IMR-90 (cell line): ENCODE measurements at regions not wholly inside any gene's neighbourhood (a gene's known extent, or its start where the extent isn't known, plus 50 kb on each side); places are given as distances from the start of the nearest gene placed in this dataset.
A peak's percentile ranks its signal among the peaks of the same experiment; 100 is the strongest.

ENCODE experiments used
- ATAC-seq: fragments of 200-7000 bp; cut with Tn5 transposase; 2 replicates; pipeline ENCODE4 v1.9.1; 2020; ENCODE audit warnings: low read depth, mild to moderate bottlenecking, moderate library complexity
- BruUV-seq: library from RNA; stranded (reverse); fragments of 400-500 nt; replicated peaks from 2 replicates; lab custom pipeline; 2021; lab: Mats Ljungman, UMichigan
- CTCF ChIA-PET: fragments of 300-600 bp; formaldehyde crosslinking; extraction: SDS; loops from one replicate; lab custom pipeline; 2021; ENCODE audit warnings: antibody characterized with exemption; lab: Yijun Ruan, JAX
- POLR2A ChIA-PET: fragments of 300-600 bp; sonication (Branson Sonifier 250); formaldehyde crosslinking; loops from one replicate; lab custom pipeline; 2022; ENCODE audit warnings: antibody characterized with exemption; ENCODE audit not compliant: unreplicated experiment; lab: Charles Lee
- DNase-seq: peaks from one replicate; pipeline ENCODE4 v3.0.0; 2013
- H2AFZ ChIP-seq: replicated peaks from 2 replicates; pipeline ENCODE3; 2013; ENCODE audit warnings: low read length, mild to moderate bottlenecking; ENCODE audit not compliant: poor library complexity
- H2AK5ac ChIP-seq: 2 replicates; pipeline ENCODE4 v1.6.1; 2013; ENCODE audit warnings: low read depth, low read length, inconsistent platforms
- H2AK9ac ChIP-seq: replicated peaks from 2 replicates; pipeline ENCODE3; 2013; ENCODE audit warnings: mild to moderate bottlenecking, low read depth, low read length, moderate library complexity; ENCODE audit not compliant: poor library complexity
- H2BK120ac ChIP-seq: 2 replicates; pipeline ENCODE4 v1.6.1; 2013; ENCODE audit warnings: low read depth, low read length, inconsistent platforms
- H2BK15ac ChIP-seq: 3 replicates; pipeline ENCODE4 v1.6.1; 2013; ENCODE audit warnings: low read depth, low read length, inconsistent platforms
- H2BK20ac ChIP-seq: 2 replicates; pipeline ENCODE4 v1.6.1; 2013; ENCODE audit warnings: low read depth, mild to moderate bottlenecking, inconsistent platforms, low read length, moderate library complexity
- H2BK5ac ChIP-seq: 2 replicates; pipeline ENCODE4 v1.6.1; 2013; ENCODE audit warnings: mild to moderate bottlenecking, low read depth, low read length, inconsistent platforms; ENCODE audit not compliant: poor library complexity, severe bottlenecking
- H3K14ac ChIP-seq: replicated peaks from 2 replicates; pipeline ENCODE4 v1.6.1; 2013; ENCODE audit warnings: low read depth, low read length, inconsistent platforms
- H3K18ac ChIP-seq: 2 replicates; pipeline ENCODE4 v1.6.1; 2013; ENCODE audit warnings: low read depth, low read length, control low read depth
- H3K23ac ChIP-seq: 2 replicates; pipeline ENCODE4 v1.6.1; 2013; ENCODE audit warnings: low read depth, low read length, inconsistent platforms
- H3K27ac ChIP-seq: 2 replicates; pipeline ENCODE4 v1.5.1; 2013; ENCODE audit warnings: mild to moderate bottlenecking, control low read depth, low read length; ENCODE audit not compliant: insufficient read depth
- H3K27me3 ChIP-seq: 2 replicates; pipeline ENCODE4 v1.6.1; 2013; ENCODE audit warnings: low read length; ENCODE audit not compliant: control insufficient read depth, insufficient read depth
- H3K36me3 ChIP-seq: 2 replicates; pipeline ENCODE4 v1.6.1; 2013; ENCODE audit warnings: low read length, mixed read lengths; ENCODE audit not compliant: control insufficient read depth, insufficient read depth
- H3K4ac ChIP-seq: 2 replicates; pipeline ENCODE4 v1.6.1; 2013; ENCODE audit warnings: low read depth, low read length, inconsistent platforms
- H3K4me1 ChIP-seq: 2 replicates; pipeline ENCODE4 v1.6.1; 2013; ENCODE audit warnings: low read length, mixed read lengths; ENCODE audit not compliant: control insufficient read depth, insufficient read depth
- H3K4me2 ChIP-seq: 2 replicates; pipeline ENCODE4 v1.6.1; 2013; ENCODE audit warnings: low read depth, mild to moderate bottlenecking, control low read depth, low read length, moderate library complexity
- H3K4me3 ChIP-seq: 2 replicates; pipeline ENCODE4 v1.5.1; 2013; ENCODE audit warnings: low read depth, mild to moderate bottlenecking, control low read depth, low read length, moderate library complexity; ENCODE audit not compliant: insufficient read depth
- H3K56ac ChIP-seq: 2 replicates; pipeline ENCODE4 v1.6.1; 2013; ENCODE audit warnings: low read length, inconsistent platforms; ENCODE audit not compliant: insufficient read depth; ENCODE audit errors: extremely low read depth
- H3K79me1 ChIP-seq, 2 experiments: 2 replicates each; pipeline ENCODE4 v1.6.1; 2013; ENCODE audit warnings: low read length in 2 of 2, inconsistent platforms in 1 of 2, low read depth in 1 of 2
- H3K9ac ChIP-seq: 2 replicates; pipeline ENCODE4 v1.6.1; 2013; ENCODE audit warnings: low read depth, low read length, control low read depth
- H3K9me1 ChIP-seq: 2 replicates; pipeline ENCODE4 v1.6.1; 2013; ENCODE audit warnings: low read length, inconsistent platforms; ENCODE audit not compliant: insufficient read depth
- H3K9me3 ChIP-seq: 2 replicates; pipeline ENCODE4 v1.6.1; 2013; ENCODE audit warnings: low read length; ENCODE audit not compliant: control insufficient read depth, insufficient read depth
- H4K20me1 ChIP-seq: 2 replicates; pipeline ENCODE4 v1.6.1; 2013; ENCODE audit warnings: low read length, inconsistent platforms; ENCODE audit not compliant: insufficient read depth
- H4K5ac ChIP-seq: 2 replicates; pipeline ENCODE4 v1.6.1; 2013; ENCODE audit warnings: mild to moderate bottlenecking, low read depth, low read length, control low read depth
- H4K8ac ChIP-seq, 2 experiments: 2 replicates each; pipeline ENCODE4 v1.6.1; 2013; ENCODE audit warnings: low read depth in 2 of 2, low read length in 2 of 2, control low read depth in 1 of 2, inconsistent platforms in 1 of 2
- H4K91ac ChIP-seq: 2 replicates; pipeline ENCODE4 v1.6.1; 2013; ENCODE audit warnings: low read depth, low read length, inconsistent platforms; ENCODE audit not compliant: insufficient read depth
- BHLHE40 ChIP-seq: fragments of 150-350 bp; IDR thresholded peaks from 2 replicates; pipeline ENCODE4 v1.6.1; 2016; ENCODE audit warnings: mild to moderate bottlenecking, low read depth, low read length
- CHD1 ChIP-seq: IDR thresholded peaks from 2 replicates; pipeline ENCODE4 v1.6.1; 2012; ENCODE audit warnings: low read depth, low read length, improper control_type of control experiment
- FOS ChIP-seq: fragments of 150-350 bp; IDR thresholded peaks from 2 replicates; pipeline ENCODE4 v1.6.1; 2016; ENCODE audit warnings: low read depth, low read length
- MAZ ChIP-seq: IDR thresholded peaks from 2 replicates; pipeline ENCODE4 v1.6.1; 2012; ENCODE audit warnings: low read depth, mild to moderate bottlenecking, low read length, improper control_type of control experiment, moderate library complexity, borderline replicate concordance
- MXI1 ChIP-seq: IDR thresholded peaks from 2 replicates; pipeline ENCODE4 v1.6.1; 2012; ENCODE audit warnings: low read depth, mild to moderate bottlenecking, low read length, moderate library complexity, borderline replicate concordance
- POLR2A ChIP-seq: IDR thresholded peaks from 2 replicates; pipeline ENCODE4 v1.6.1; 2012; ENCODE audit warnings: mild to moderate bottlenecking, low read depth, low read length
- RAD21 ChIP-seq: IDR thresholded peaks from 2 replicates; pipeline ENCODE4 v1.6.1; 2012; ENCODE audit warnings: low read length, improper control_type of control experiment
- RCOR1 ChIP-seq: IDR thresholded peaks from 2 replicates; pipeline ENCODE4 v1.6.1; 2012; ENCODE audit warnings: mild to moderate bottlenecking, low read length, improper control_type of control experiment; ENCODE audit not compliant: insufficient replicate concordance
- RFX5 ChIP-seq: IDR thresholded peaks from 2 replicates; pipeline ENCODE4 v1.8.0; 2012; ENCODE audit warnings: low read depth, mild to moderate bottlenecking, low read length, moderate library complexity
- USF2 ChIP-seq: fragments of 150-350 bp; IDR thresholded peaks from 2 replicates; pipeline ENCODE4 v1.6.1; 2017; ENCODE audit warnings: mild to moderate bottlenecking, antibody characterized with exemption, low read length, low read depth
- WGBS, 2 experiments: methylation state at CpG; one replicate each; pipeline versions ENCODE4 v1.1.5 to v1.1.7; 2013; ENCODE audit warnings: missing lambda C conversion rate in 2 of 2; ENCODE audit not compliant: insufficient read length in 1 of 2; ENCODE audit errors: extremely low coverage in 2 of 2; 5-methylcytosine and 5-hydroxymethylcytosine counted together
- dilution Hi-C: fragments of 300-500 bp; cut with HindIII; formaldehyde crosslinking; loops from one replicate; pipeline ENCODE4 v1.14.3; 2018; ENCODE audit warnings: low sequenced_read_pairs; ENCODE audit not compliant: unreplicated experiment
- in situ Hi-C: fragments of 300-500 bp; cut with MboI; formaldehyde crosslinking; loops from 3 replicates; pipeline ENCODE4 v1.14.3; 2019; ENCODE audit warnings: low sequenced_read_pairs, inconsistent platforms, mixed read lengths
- intact Hi-C: fragments of 100-400 bp; cut with micrococcal nuclease; formaldehyde crosslinking; loops from 2 replicates; pipeline ENCODE4 v1.10.0; 2022
- TF ChIP-seq, protein P1 (sequence below): conservative IDR thresholded peaks from 2 replicates; pipeline ENCODE4 v1.5.1; 2012; ENCODE audit warnings: mild to moderate bottlenecking, low read depth, low read length, improper control_type of control experiment
- TF ChIP-seq, protein P2 (sequence below): fragments of 150-350 bp; IDR thresholded peaks from 2 replicates; pipeline ENCODE4 v1.6.1; 2016; ENCODE audit warnings: low read depth, mild to moderate bottlenecking, low read length, moderate library complexity, borderline replicate concordance

DNA sequence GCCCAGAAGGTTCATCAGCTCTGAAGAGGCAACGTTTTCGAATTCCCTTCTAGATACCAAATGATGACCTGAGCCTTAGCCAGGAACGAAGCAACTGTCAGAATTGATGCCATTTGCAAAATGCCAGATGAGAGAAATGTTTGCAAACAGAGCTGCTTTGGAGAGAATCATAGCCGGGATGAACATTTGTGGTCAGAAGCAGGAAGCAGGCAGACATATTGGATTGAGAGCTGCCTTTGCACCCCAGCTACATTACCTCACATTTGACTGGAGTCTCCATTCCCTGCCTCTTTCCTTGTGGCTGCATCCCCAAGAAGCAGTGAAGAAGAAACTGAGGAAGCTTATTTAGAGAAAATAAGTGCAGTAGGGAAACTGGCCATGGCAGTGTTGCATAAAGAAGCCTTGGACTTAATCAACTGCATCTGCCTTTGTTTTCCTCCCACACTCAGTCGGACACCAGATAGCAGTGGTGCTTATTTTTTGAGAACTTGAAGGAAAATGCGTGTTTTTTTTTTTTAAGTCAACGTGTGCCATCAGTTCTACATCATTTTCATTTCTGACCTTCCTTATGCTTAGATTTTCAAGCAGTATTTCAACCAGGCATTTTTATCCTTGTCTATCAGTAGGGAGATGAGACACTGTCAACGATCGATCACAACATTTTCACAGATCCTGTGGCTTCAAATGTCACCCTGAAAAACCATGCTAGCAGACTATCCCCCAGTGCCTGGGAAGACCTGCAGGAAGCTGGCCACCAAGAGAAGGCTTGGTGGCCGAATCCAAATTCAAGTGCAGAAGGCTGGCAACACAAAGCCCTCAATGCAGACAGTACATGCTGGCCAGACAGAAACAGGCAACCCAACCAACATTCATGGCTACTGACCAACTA lies 541.2 kb upstream of the JARID2 start:
- Histone ChIP-seq H2BK120ac (peak overlapping the region; percentile 68), H3K18ac (peak overlapping the region; percentile 70; the same call in 1 of the 2 replicates), H3K27me3 (no peaks in the 10 kb centered on the region), H3K79me1 (no peaks in the 10 kb centered on the region; a peak in 1 of 4 replicates), H4K91ac (peak overlapping the region; percentile 63), H3K56ac (no peak overlapping the region), H2BK20ac (peak overlapping the region; percentile 14; the same call in 1 of the 2 replicates), H3K9ac (no peak overlapping the region), H2AK9ac (peak overlapping the region; percentile 22), H3K36me3 (no peaks in the 10 kb centered on the region), H3K4me3 (no peak overlapping the region), H4K5ac (peak overlapping the region; percentile 58; the same call in 1 of the 2 replicates), H4K20me1 (no peaks in the 10 kb centered on the region), H3K27ac (peak overlapping the region; percentile 10; the same call in 1 of the 2 replicates), H3K23ac (peak overlapping the region; percentile 30), H3K9me1 (peaks cover 11% of the 10 kb centered on the region), H3K4me2 (no peak overlapping the region), H3K9me3 (0 out of 2 replicates have a peak, but pooled peaks cover 2% of the 10 kb centered on the region), H2AK5ac (peak overlapping the region; percentile 73), H4K8ac (peak overlapping the region; percentile 53 to 61; a peak in 3 of 4 replicates), H3K4me1 (peaks cover 14% of the 10 kb centered on the region), H3K4ac (peak overlapping the region; percentile 49), H2BK5ac (peak overlapping the region; percentile 96), H3K14ac (peak overlapping the region; percentile 66), H2BK15ac (peak overlapping the region; percentile 60; the same call in 1 of the 3 replicates), H2AFZ (peak overlapping the region; percentile 0)
- BruUV-seq, result no TSS peak
- intact Hi-C loops (no loop called here), in situ Hi-C loops (loop anchor here (10.0 kb wide), 1 partner anchor 490 kb away; no protein-coding TSS in a partner anchor), dilution Hi-C loops (no loop called here)
- ATAC-seq (no peak), DNase-seq (peak; percentile 22)
- TF ChIP-seq MAZ (no peak), FOS (no peak), RAD21 (no peak), RFX5 (no peak), RCOR1 (no peak), MXI1 (no peak), POLR2A (no peak), CHD1 (no peak), BHLHE40 (no peak), USF2 (no peak)
- TF ChIP-seq, protein P1, sequence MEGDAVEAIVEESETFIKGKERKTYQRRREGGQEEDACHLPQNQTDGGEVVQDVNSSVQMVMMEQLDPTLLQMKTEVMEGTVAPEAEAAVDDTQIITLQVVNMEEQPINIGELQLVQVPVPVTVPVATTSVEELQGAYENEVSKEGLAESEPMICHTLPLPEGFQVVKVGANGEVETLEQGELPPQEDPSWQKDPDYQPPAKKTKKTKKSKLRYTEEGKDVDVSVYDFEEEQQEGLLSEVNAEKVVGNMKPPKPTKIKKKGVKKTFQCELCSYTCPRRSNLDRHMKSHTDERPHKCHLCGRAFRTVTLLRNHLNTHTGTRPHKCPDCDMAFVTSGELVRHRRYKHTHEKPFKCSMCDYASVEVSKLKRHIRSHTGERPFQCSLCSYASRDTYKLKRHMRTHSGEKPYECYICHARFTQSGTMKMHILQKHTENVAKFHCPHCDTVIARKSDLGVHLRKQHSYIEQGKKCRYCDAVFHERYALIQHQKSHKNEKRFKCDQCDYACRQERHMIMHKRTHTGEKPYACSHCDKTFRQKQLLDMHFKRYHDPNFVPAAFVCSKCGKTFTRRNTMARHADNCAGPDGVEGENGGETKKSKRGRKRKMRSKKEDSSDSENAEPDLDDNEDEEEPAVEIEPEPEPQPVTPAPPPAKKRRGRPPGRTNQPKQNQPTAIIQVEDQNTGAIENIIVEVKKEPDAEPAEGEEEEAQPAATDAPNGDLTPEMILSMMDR, result no peak
- TF ChIP-seq, protein P2, sequence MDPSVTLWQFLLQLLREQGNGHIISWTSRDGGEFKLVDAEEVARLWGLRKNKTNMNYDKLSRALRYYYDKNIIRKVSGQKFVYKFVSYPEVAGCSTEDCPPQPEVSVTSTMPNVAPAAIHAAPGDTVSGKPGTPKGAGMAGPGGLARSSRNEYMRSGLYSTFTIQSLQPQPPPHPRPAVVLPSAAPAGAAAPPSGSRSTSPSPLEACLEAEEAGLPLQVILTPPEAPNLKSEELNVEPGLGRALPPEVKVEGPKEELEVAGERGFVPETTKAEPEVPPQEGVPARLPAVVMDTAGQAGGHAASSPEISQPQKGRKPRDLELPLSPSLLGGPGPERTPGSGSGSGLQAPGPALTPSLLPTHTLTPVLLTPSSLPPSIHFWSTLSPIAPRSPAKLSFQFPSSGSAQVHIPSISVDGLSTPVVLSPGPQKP, result no peak
- ChIA-PET POLR2A (no interaction called here), CTCF (no interaction called here)
- no CpG with 5 or more reads among the region's 10 CpGs for WGBS, 2 experiments
